Astrocyte (in vitro differentiated cells and primary cell): ENCODE measurements at regions not wholly inside any gene's neighbourhood (a gene's known extent, or its start where the extent isn't known, plus 50 kb on each side); places are given as distances from the start of the nearest gene placed in this dataset.

Source experiments
- DNase-seq: peaks from one replicate; pipeline ENCODE4 v3.0.0-alpha.2; 2010; ENCODE audit warnings: low read depth
- FAIRE-seq: peaks from 2 replicates; lab custom pipeline; 2011; peaks lifted over from hg19 to GRCh38; lab: Jason Lieb, UNC
- H2AFZ ChIP-seq: 2 replicates; pipeline ENCODE4 v1.6.0; 2012; ENCODE audit warnings: low read depth, low read length, inconsistent platforms
- H3K27ac ChIP-seq: 2 replicates; pipeline ENCODE4 v1.5.1; 2011; ENCODE audit warnings: low read depth, low read length, inconsistent platforms
- H3K27me3 ChIP-seq: 2 replicates; pipeline ENCODE4 v1.6.0; 2011; ENCODE audit warnings: low read length, inconsistent platforms; ENCODE audit not compliant: insufficient read depth
- H3K36me3 ChIP-seq: 2 replicates; pipeline ENCODE4 v1.5.1; 2011; ENCODE audit warnings: low read length, inconsistent platforms; ENCODE audit not compliant: insufficient read depth
- H3K4me1 ChIP-seq: 2 replicates; pipeline ENCODE4 v1.5.1; 2011; ENCODE audit warnings: low read length, inconsistent platforms; ENCODE audit not compliant: insufficient read depth
- H3K4me2 ChIP-seq: 2 replicates; pipeline ENCODE4 v1.6.0; 2012; ENCODE audit warnings: low read length, inconsistent platforms
- H3K4me3 ChIP-seq: 2 replicates; pipeline ENCODE4 v1.5.1; 2011; ENCODE audit warnings: low read depth, mild to moderate bottlenecking, low read length, inconsistent platforms; ENCODE audit not compliant: insufficient read depth
- H3K79me2 ChIP-seq: 2 replicates; pipeline ENCODE4 v1.6.0; 2012; ENCODE audit warnings: mild to moderate bottlenecking, low read length, inconsistent platforms; ENCODE audit not compliant: insufficient read depth
- H3K9ac ChIP-seq: 2 replicates; pipeline ENCODE4 v1.6.0; 2012; ENCODE audit warnings: mild to moderate bottlenecking, low read length, inconsistent platforms
- H3K9me3 ChIP-seq: 2 replicates; pipeline ENCODE4 v1.5.1; 2012; ENCODE audit warnings: low read depth, mild to moderate bottlenecking, low read length, inconsistent platforms; ENCODE audit not compliant: insufficient read depth
- H4K20me1 ChIP-seq: 2 replicates; pipeline ENCODE4 v1.6.0; 2012; ENCODE audit warnings: low read length, inconsistent platforms; ENCODE audit not compliant: insufficient read depth
- H3K27ac Mint-ChIP-seq: one replicate; pipeline ENCODE4 v1.8.0; 2021; ENCODE audit warnings: mild to moderate bottlenecking, mixed read lengths; ENCODE audit not compliant: unreplicated experiment
- H3K27me3 Mint-ChIP-seq: one replicate; pipeline ENCODE4 v1.8.0; 2021; ENCODE audit warnings: low read depth, mixed read lengths; ENCODE audit not compliant: unreplicated experiment
- H3K36me3 Mint-ChIP-seq: one replicate; pipeline ENCODE4 v1.8.0; 2021; ENCODE audit warnings: low read depth, mixed read lengths; ENCODE audit not compliant: unreplicated experiment
- H3K4me1 Mint-ChIP-seq: one replicate; pipeline ENCODE4 v1.8.0; 2021; ENCODE audit warnings: low read depth, mixed read lengths; ENCODE audit not compliant: unreplicated experiment
- H3K4me3 Mint-ChIP-seq: one replicate; pipeline ENCODE4 v1.8.0; 2021; ENCODE audit warnings: mild to moderate bottlenecking, moderate library complexity, mixed read lengths; ENCODE audit not compliant: unreplicated experiment
- H3K9me3 Mint-ChIP-seq: one replicate; pipeline ENCODE4 v1.8.0; 2021; ENCODE audit warnings: mild to moderate bottlenecking, mixed read lengths; ENCODE audit not compliant: unreplicated experiment
- EZH2 ChIP-seq: IDR thresholded peaks from 2 replicates; pipeline ENCODE4 v1.6.1; 2012; ENCODE audit warnings: mild to moderate bottlenecking, low read length, inconsistent platforms; ENCODE audit not compliant: insufficient read depth
- TF ChIP-seq, protein P1 (sequence below): IDR thresholded peaks from 2 replicates; pipeline ENCODE4 v1.5.1; 2011; ENCODE audit warnings: low read depth, mild to moderate bottlenecking, inconsistent platforms, low read length, moderate library complexity; ENCODE audit not compliant: insufficient read depth

DNA sequence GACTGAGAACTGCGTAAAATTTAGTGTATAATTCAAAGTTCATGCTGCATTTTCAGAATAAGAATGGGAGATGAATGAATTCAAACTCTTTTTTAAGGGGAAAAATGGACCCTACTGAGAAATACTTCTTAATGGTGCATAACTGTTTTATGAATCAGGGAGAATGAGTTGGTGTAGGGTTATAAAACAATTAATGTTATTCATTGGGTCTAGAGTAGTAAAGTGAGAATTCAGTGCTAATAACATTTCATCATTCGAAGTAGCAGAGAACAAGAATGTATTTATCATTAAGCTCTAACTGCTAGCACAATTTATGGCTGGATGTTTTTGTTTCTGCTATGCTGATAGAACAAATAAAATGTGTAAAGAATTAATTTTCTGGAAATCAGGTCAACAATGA, 310.2 kb downstream of the SLITRK5 start:
- no peak overlapping the region for H3K9ac ChIP-seq
- H4K20me1 ChIP-seq, result no peaks in the 10 kb centered on the region
- no peak overlapping the region for H3K4me2 ChIP-seq
- H3K9me3 ChIP-seq, result peaks cover 3% of the 10 kb centered on the region
- Mint-ChIP-seq H3K27me3 (no peaks in the 10 kb centered on the region), H3K9me3 (no peaks in the 10 kb centered on the region), H3K4me1 (no peaks in the 10 kb centered on the region), H3K27ac (no peak overlapping the region), H3K36me3 (no peaks in the 10 kb centered on the region), H3K4me3 (no peak overlapping the region)
- DNase-seq, result no peak
- FAIRE-seq, result no peak
- no peaks in the 10 kb centered on the region for H3K27me3 ChIP-seq
- no peak overlapping the region for H3K4me3 ChIP-seq
- TF ChIP-seq, protein P1, sequence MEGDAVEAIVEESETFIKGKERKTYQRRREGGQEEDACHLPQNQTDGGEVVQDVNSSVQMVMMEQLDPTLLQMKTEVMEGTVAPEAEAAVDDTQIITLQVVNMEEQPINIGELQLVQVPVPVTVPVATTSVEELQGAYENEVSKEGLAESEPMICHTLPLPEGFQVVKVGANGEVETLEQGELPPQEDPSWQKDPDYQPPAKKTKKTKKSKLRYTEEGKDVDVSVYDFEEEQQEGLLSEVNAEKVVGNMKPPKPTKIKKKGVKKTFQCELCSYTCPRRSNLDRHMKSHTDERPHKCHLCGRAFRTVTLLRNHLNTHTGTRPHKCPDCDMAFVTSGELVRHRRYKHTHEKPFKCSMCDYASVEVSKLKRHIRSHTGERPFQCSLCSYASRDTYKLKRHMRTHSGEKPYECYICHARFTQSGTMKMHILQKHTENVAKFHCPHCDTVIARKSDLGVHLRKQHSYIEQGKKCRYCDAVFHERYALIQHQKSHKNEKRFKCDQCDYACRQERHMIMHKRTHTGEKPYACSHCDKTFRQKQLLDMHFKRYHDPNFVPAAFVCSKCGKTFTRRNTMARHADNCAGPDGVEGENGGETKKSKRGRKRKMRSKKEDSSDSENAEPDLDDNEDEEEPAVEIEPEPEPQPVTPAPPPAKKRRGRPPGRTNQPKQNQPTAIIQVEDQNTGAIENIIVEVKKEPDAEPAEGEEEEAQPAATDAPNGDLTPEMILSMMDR, result no peak
- TF ChIP-seq EZH2, result no peak
- H3K79me2 ChIP-seq, result no peaks in the 10 kb centered on the region
- H3K36me3 ChIP-seq, result no peaks in the 10 kb centered on the region
- H3K4me1 ChIP-seq, result no peaks in the 10 kb centered on the region
- H2AFZ ChIP-seq, result no peak overlapping the region
- no peak overlapping the region for H3K27ac ChIP-seq

DNA sequence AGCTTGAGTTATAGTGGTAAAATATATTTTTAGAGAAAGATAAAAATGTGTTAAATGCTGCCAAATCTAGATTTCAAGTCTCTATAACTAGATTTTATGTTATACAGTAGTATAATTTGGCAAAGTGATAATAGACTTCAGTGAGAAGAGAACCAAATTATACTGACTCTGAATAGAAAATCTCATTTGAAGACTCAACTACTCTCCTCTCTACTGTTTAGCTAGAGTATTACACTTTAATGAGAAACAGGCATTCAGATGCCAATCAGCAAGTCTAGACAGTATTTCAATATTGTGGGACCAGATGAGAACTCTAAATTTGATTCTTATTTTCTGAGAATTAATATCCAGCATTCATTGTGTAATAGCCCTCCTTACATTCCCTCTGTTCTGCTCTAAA, 311.2 kb downstream of the SLITRK5 start:
- H3K4me3 ChIP-seq, result no peak overlapping the region
- Mint-ChIP-seq H3K27me3 (no peaks in the 10 kb centered on the region), H3K27ac (no peak overlapping the region), H3K4me3 (no peak overlapping the region), H3K9me3 (no peaks in the 10 kb centered on the region), H3K4me1 (no peaks in the 10 kb centered on the region), H3K36me3 (no peaks in the 10 kb centered on the region)
- no peak overlapping the region for H3K27ac ChIP-seq
- no peaks in the 10 kb centered on the region for H3K27me3 ChIP-seq
- FAIRE-seq, result no peak
- H3K79me2 ChIP-seq, result no peaks in the 10 kb centered on the region
- H2AFZ ChIP-seq, result no peak overlapping the region
- no peak overlapping the region for H3K9ac ChIP-seq
- H3K36me3 ChIP-seq, result no peaks in the 10 kb centered on the region
- H3K4me1 ChIP-seq, result no peaks in the 10 kb centered on the region
- no peak for TF ChIP-seq EZH2
- TF ChIP-seq, protein P1, result no peak
- DNase-seq, result no peak
- H3K4me2 ChIP-seq, result no peak overlapping the region
- peaks cover 3% of the 10 kb centered on the region for H3K9me3 ChIP-seq
- H4K20me1 ChIP-seq, result no peaks in the 10 kb centered on the region

DNA sequence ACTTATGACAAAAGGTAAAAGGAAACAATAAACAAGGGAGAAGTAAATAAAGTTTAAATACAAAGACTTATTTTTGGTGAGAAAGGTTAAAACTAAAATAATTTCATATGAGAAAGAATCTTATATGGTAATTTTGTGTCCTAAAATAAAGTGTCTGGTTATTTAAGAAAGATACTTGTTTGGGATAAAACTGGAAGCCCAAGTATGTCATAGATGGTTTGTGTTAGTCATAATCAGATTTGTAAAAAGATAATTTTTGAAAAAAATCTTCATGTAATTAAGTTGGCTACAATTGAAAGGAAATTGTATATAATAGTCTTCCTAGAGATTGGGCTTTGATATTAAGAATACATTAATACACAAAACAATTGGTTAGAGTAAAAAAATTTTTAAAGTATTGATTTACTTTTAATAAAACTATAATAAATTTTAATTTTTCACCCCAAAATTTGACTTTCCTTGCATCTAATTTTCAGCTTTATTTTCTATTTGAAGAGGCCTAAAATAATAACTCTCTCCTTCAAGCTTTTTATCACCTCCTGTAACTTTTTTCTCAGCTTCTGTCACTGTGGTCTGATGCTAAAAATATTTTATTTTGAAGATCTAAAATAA, 315.6 kb downstream of the SLITRK5 start:
- Mint-ChIP-seq H3K27me3 (no peaks in the 10 kb centered on the region), H3K36me3 (no peaks in the 10 kb centered on the region), H3K4me1 (no peaks in the 10 kb centered on the region), H3K4me3 (no peak overlapping the region), H3K9me3 (no peaks in the 10 kb centered on the region), H3K27ac (no peak overlapping the region)
- no peak for FAIRE-seq
- Histone ChIP-seq H3K27ac (no peak overlapping the region), H3K27me3 (no peaks in the 10 kb centered on the region), H3K9ac (no peak overlapping the region), H3K4me3 (no peak overlapping the region), H3K9me3 (peaks cover 3% of the 10 kb centered on the region), H3K4me2 (no peak overlapping the region), H3K36me3 (no peaks in the 10 kb centered on the region), H3K79me2 (no peaks in the 10 kb centered on the region), H4K20me1 (no peaks in the 10 kb centered on the region), H2AFZ (no peak overlapping the region), H3K4me1 (no peaks in the 10 kb centered on the region)
- TF ChIP-seq, protein P1, result no peak
- no peak for TF ChIP-seq EZH2
- DNase-seq, result no peak
